HepG2 (cell line): ENCODE measurements at regions not wholly inside any gene's neighbourhood (a gene's known extent, or its start where the extent isn't known, plus 50 kb on each side); places are given as distances from the start of the nearest gene placed in this dataset.

Source experiments
- ATAC-seq: fragments of 200-7000 bp; cut with Tn5 transposase; 3 replicates; pipeline ENCODE4 v1.9.1; 2020; ENCODE audit warnings: mild to moderate bottlenecking, moderate library complexity
- BruUV-seq: library from RNA; stranded (reverse); fragments of 400-500 nt; replicated peaks from 2 replicates; lab custom pipeline; 2021; lab: Mats Ljungman, UMichigan
- CTCF ChIA-PET: fragments of 300-600 bp; formaldehyde crosslinking; extraction: SDS; loops from one replicate; lab custom pipeline; 2021; ENCODE audit warnings: low total read pairs, inconsistent platforms, low intra/inter-chr PET ratio; lab: Yijun Ruan, JAX
- POLR2A ChIA-PET: fragments of 350-600 bp; sonication (Branson Sonifier 250); formaldehyde crosslinking; loops from one replicate; lab custom pipeline; 2020; ENCODE audit warnings: antibody characterized with exemption, inconsistent platforms; lab: Yijun Ruan, JAX
- DNase-seq: peaks from one replicate; pipeline ENCODE4 v3.0.0-alpha.2; 2015; ENCODE audit warnings: low spot score
- FAIRE-seq: peaks from 3 replicates; lab custom pipeline; 2011; peaks lifted over from hg19 to GRCh38; lab: Jason Lieb, UNC
- H2AFZ ChIP-seq: one replicate; pipeline ENCODE4 v1.6.1; 2011; ENCODE audit warnings: low read length, inconsistent platforms
- H3K27ac ChIP-seq: fragments of 300-600 bp; 3 replicates; pipeline ENCODE4 v1.8.0; 2011; ENCODE audit warnings: mixed run types, mild to moderate bottlenecking, mixed read lengths, low read length, inconsistent platforms; ENCODE audit not compliant: insufficient read depth; ENCODE audit errors: extremely low read length
- H3K27me3 ChIP-seq, 2 experiments: fragments of 200-600 bp in 1 of 2; 2 replicates in 1 of 2; 3 replicates in 1 of 2; pipeline versions ENCODE4 v1.6.0 to v1.8.0; 2011; ENCODE audit warnings: low read length in 2 of 2, mild to moderate bottlenecking in 2 of 2, moderate library complexity in 2 of 2, inconsistent platforms in 1 of 2; ENCODE audit not compliant: insufficient read depth in 2 of 2, control insufficient read depth in 1 of 2
- H3K36me3 ChIP-seq, 2 experiments: fragments of 200-600 bp in 1 of 2; replicated peaks in 1 of 2; 2 replicates in 1 of 2; 3 replicates in 1 of 2; pipeline versions ENCODE4 v1.5.1 to v1.8.0; 2011; ENCODE audit warnings: low read length in 2 of 2, inconsistent platforms in 1 of 2; ENCODE audit not compliant: insufficient read depth in 2 of 2, control insufficient read depth in 1 of 2
- H3K4me1 ChIP-seq: 2 replicates; pipeline ENCODE4 v1.5.1; 2012; ENCODE audit warnings: low read length, inconsistent platforms; ENCODE audit not compliant: insufficient read depth
- H3K4me2 ChIP-seq: 2 replicates; pipeline ENCODE4 v1.6.0; 2011; ENCODE audit warnings: low read depth, low read length, inconsistent platforms
- H3K4me3 ChIP-seq, 3 experiments: fragments of 200-600 bp in 1 of 3; sonication (generic), shearing (Covaris generic) in 1 of 3; replicated peaks in 1 of 3; 2 replicates each; pipeline ENCODE4 v1.5.1; 2011 to 2016; ENCODE audit warnings: low read length in 3 of 3, inconsistent platforms in 2 of 3, low read depth in 2 of 3, mild to moderate bottlenecking in 2 of 3, control low read depth in 1 of 3, mixed read lengths in 1 of 3; ENCODE audit not compliant: insufficient read depth in 1 of 3
- H3K79me2 ChIP-seq: one replicate; pipeline ENCODE4 v1.6.1; 2011; ENCODE audit warnings: low read length, inconsistent platforms; ENCODE audit not compliant: insufficient read depth
- H3K9ac ChIP-seq: 2 replicates; pipeline ENCODE4 v1.6.0; 2011; ENCODE audit warnings: mild to moderate bottlenecking, low read depth, low read length, inconsistent platforms; ENCODE audit not compliant: insufficient read depth
- H3K9me3 ChIP-seq: 2 replicates; pipeline ENCODE4 v1.5.1; 2012; ENCODE audit warnings: mild to moderate bottlenecking, low read length
- H4K20me1 ChIP-seq: 2 replicates; pipeline ENCODE4 v1.6.0; 2011; ENCODE audit warnings: inconsistent platforms, mild to moderate bottlenecking, low read length, moderate library complexity; ENCODE audit not compliant: insufficient read depth
- CBFB ChIP-seq: sonication (generic); formaldehyde crosslinking; IDR thresholded peaks from 2 replicates; pipeline ENCODE4 v1.4.0; 2020; ENCODE audit warnings: missing genetic modification reagents
- EED ChIP-seq: sonication (generic); formaldehyde crosslinking; IDR thresholded peaks from 2 replicates; pipeline ENCODE4 v1.5.0; 2020; ENCODE audit warnings: mild to moderate bottlenecking, missing genetic modification reagents
- ELF1 ChIP-seq: sonication (generic); formaldehyde crosslinking; IDR thresholded peaks from 2 replicates; pipeline ENCODE4 v1.4.0; 2020; ENCODE audit warnings: missing genetic modification reagents
- EP300 ChIP-seq, 3 experiments: sonication (generic) in 1 of 3; formaldehyde crosslinking in 1 of 3; IDR thresholded peaks; 2 replicates each; pipeline versions ENCODE4 v1.5.1 to v1.6.1; 2011 to 2020; ENCODE audit warnings: low read depth in 2 of 3, low read length in 2 of 3, borderline replicate concordance in 1 of 3, improper control_type of control experiment in 1 of 3, mild to moderate bottlenecking in 1 of 3, missing genetic modification reagents in 1 of 3, moderate library complexity in 1 of 3
- FOXA1 ChIP-seq, 2 experiments: fragments of 450-650 bp in 1 of 2; sonication (generic) in 1 of 2; formaldehyde crosslinking in 1 of 2; IDR thresholded peaks; 2 replicates each; pipeline versions ENCODE4 v1.4.0 to v1.6.1; 2016 to 2020; ENCODE audit warnings: missing genetic modification reagents in 1 of 2
- MZF1 ChIP-seq: sonication (generic); formaldehyde crosslinking; IDR thresholded peaks from 2 replicates; pipeline ENCODE4 v1.8.1; 2023; ENCODE audit warnings: mild to moderate bottlenecking, missing genetic modification reagents, borderline replicate concordance
- PAWR ChIP-seq: sonication (generic); formaldehyde crosslinking; IDR thresholded peaks from 2 replicates; pipeline ENCODE4 v1.4.0; 2020; ENCODE audit warnings: missing genetic modification reagents, mild to moderate bottlenecking, borderline replicate concordance
- SIN3B ChIP-seq: fragments of 150-350 bp; IDR thresholded peaks from 2 replicates; pipeline ENCODE4 v1.6.1; 2014; ENCODE audit warnings: low read length
- TBX2 ChIP-seq: sonication (generic); formaldehyde crosslinking; IDR thresholded peaks from 2 replicates; pipeline ENCODE4 v1.5.0; 2020; ENCODE audit warnings: missing genetic modification reagents, mild to moderate bottlenecking, borderline replicate concordance
- ZNF225 ChIP-seq: sonication (generic); formaldehyde crosslinking; IDR thresholded peaks from 2 replicates; pipeline ENCODE4 v1.4.0; 2020; ENCODE audit warnings: mild to moderate bottlenecking, missing genetic modification reagents
- ZNF564 ChIP-seq: sonication (generic); formaldehyde crosslinking; IDR thresholded peaks from 2 replicates; pipeline ENCODE4 v1.8.1; 2023; ENCODE audit warnings: mild to moderate bottlenecking, missing genetic modification reagents
- ZSCAN20 ChIP-seq: sonication (generic); formaldehyde crosslinking; IDR thresholded peaks from 2 replicates; pipeline ENCODE4 v1.4.0; 2020; ENCODE audit warnings: missing genetic modification reagents, mild to moderate bottlenecking, borderline replicate concordance
- WGBS: methylation state at CpG from one replicate; pipeline ENCODE4 v1.1.6; 2017; ENCODE audit warnings: low lambda C conversion rate; 5-methylcytosine and 5-hydroxymethylcytosine counted together
- in situ Hi-C: cut with HindIII; loops from 2 replicates; pipeline ENCODE4 v1.10.0; 2017; ENCODE audit warnings: low pct_unique_long_range_greater_than_20kb; ENCODE audit not compliant: extremely low pct_ligation_motif_present
- intact Hi-C: fragments of 100-400 bp; cut with micrococcal nuclease; formaldehyde crosslinking; loops from one replicate; pipeline ENCODE4 v1.10.0; 2022; ENCODE audit not compliant: unreplicated experiment
- TF ChIP-seq, protein P1 (sequence below): sonication (generic); formaldehyde crosslinking; IDR thresholded peaks from 2 replicates; pipeline ENCODE4 v1.5.0; 2020; ENCODE audit warnings: mild to moderate bottlenecking, low read depth, missing genetic modification reagents, borderline replicate concordance
- TF ChIP-seq, protein P2 (sequence below): sonication (generic); formaldehyde crosslinking; IDR thresholded peaks from 2 replicates; pipeline ENCODE4 v1.5.0; 2020; ENCODE audit warnings: missing genetic modification reagents, mild to moderate bottlenecking, borderline replicate concordance
- TF ChIP-seq, protein P3 (sequence below): sonication (generic); formaldehyde crosslinking; IDR thresholded peaks from 2 replicates; pipeline ENCODE4 v1.9.0; 2021; ENCODE audit warnings: mild to moderate bottlenecking, missing genetic modification reagents
- TF ChIP-seq, protein P4 (sequence below): sonication (generic); formaldehyde crosslinking; IDR thresholded peaks from 2 replicates; pipeline ENCODE4 v1.4.0; 2020; ENCODE audit warnings: missing genetic modification reagents
- TF ChIP-seq, protein P5 (sequence below): sonication (generic); formaldehyde crosslinking; IDR thresholded peaks from 2 replicates; pipeline ENCODE4 v1.4.0; 2020; ENCODE audit warnings: missing genetic modification reagents

DNA sequence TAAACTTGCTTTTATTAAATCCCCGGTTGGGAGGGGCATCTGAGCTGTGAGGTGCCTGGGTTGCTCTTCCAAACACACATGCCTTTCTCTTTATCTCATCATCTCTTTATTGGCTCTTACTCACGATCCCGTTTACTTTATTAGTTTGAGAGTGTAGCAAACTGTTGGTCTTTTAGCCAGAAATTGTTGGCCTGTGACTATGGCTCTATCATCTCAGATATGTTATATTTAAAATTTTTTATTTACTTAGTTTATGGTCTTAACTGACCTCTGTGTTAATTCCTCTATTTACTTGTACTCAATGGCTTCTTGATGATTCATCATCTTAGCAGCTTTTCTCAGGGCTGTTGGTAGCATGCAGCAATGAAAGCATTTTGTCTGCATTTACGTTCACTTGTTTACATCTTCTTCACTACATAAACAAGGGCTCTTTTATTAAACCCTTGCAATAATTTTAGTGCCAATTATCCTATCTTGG is 408.4 kb downstream of the HRH4 start:
- no TSS peak for BruUV-seq
- no peak overlapping the region for H3K9ac ChIP-seq
- ATAC-seq (no peak), FAIRE-seq (no peak), DNase-seq (no peak)
- intact Hi-C loops (no loop called here), in situ Hi-C loops (no loop called here)
- ChIA-PET POLR2A (no interaction called here), CTCF (no interaction called here)
- no peak overlapping the region for H3K4me3 ChIP-seq
- no peak overlapping the region for H3K27ac ChIP-seq
- H3K79me2 ChIP-seq, result no peaks in the 10 kb centered on the region
- no peaks in the 10 kb centered on the region for H3K4me1 ChIP-seq
- no peaks in the 10 kb centered on the region for H4K20me1 ChIP-seq
- H3K27me3 ChIP-seq, result no peaks in the 10 kb centered on the region
- no peaks in the 10 kb centered on the region for H3K9me3 ChIP-seq
- no peaks in the 10 kb centered on the region for H3K36me3 ChIP-seq
- H3K4me2 ChIP-seq, result no peak overlapping the region
- no peak overlapping the region for H2AFZ ChIP-seq
- 3% methylated on average over 4 of the region's 4 CpGs for WGBS
- TF ChIP-seq, protein P1, sequence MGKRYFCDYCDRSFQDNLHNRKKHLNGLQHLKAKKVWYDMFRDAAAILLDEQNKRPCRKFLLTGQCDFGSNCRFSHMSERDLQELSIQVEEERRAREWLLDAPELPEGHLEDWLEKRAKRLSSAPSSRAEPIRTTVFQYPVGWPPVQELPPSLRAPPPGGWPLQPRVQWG (CRISPR knock-in tag), result no peak
- TF ChIP-seq, protein P2, sequence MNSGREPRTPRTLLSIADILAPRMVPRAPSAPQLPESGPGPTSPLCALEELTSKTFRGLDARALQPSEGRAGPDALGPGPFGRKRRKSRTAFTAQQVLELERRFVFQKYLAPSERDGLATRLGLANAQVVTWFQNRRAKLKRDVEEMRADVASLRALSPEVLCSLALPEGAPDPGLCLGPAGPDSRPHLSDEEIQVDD (CRISPR knock-in tag), result no peak
- TF ChIP-seq ZNF225 (CRISPR knock-in tag) (no peak), FOXA1 (IDR thresholded peaks at IDR 0.05) (no peak), FOXA1 (CRISPR knock-in tag; IDR thresholded peaks at IDR 0.05) (no peak), CBFB (CRISPR knock-in tag) (no peak), PAWR (CRISPR knock-in tag) (no peak), ZNF564 (CRISPR knock-in tag) (no peak), EP300 (IDR thresholded peaks at IDR 0.05; ENCODE audit: low read depth in 2 of 2, low read length in 2 of 2) (no peak), EP300 (CRISPR knock-in tag; IDR thresholded peaks at IDR 0.05; ENCODE audit: borderline replicate concordance) (no peak), ELF1 (CRISPR knock-in tag) (no peak), MZF1 (CRISPR knock-in tag) (no peak), SIN3B (no peak), ZSCAN20 (CRISPR knock-in tag) (no peak), EED (CRISPR knock-in tag) (no peak), TBX2 (CRISPR knock-in tag) (no peak)
- TF ChIP-seq, protein P3, sequence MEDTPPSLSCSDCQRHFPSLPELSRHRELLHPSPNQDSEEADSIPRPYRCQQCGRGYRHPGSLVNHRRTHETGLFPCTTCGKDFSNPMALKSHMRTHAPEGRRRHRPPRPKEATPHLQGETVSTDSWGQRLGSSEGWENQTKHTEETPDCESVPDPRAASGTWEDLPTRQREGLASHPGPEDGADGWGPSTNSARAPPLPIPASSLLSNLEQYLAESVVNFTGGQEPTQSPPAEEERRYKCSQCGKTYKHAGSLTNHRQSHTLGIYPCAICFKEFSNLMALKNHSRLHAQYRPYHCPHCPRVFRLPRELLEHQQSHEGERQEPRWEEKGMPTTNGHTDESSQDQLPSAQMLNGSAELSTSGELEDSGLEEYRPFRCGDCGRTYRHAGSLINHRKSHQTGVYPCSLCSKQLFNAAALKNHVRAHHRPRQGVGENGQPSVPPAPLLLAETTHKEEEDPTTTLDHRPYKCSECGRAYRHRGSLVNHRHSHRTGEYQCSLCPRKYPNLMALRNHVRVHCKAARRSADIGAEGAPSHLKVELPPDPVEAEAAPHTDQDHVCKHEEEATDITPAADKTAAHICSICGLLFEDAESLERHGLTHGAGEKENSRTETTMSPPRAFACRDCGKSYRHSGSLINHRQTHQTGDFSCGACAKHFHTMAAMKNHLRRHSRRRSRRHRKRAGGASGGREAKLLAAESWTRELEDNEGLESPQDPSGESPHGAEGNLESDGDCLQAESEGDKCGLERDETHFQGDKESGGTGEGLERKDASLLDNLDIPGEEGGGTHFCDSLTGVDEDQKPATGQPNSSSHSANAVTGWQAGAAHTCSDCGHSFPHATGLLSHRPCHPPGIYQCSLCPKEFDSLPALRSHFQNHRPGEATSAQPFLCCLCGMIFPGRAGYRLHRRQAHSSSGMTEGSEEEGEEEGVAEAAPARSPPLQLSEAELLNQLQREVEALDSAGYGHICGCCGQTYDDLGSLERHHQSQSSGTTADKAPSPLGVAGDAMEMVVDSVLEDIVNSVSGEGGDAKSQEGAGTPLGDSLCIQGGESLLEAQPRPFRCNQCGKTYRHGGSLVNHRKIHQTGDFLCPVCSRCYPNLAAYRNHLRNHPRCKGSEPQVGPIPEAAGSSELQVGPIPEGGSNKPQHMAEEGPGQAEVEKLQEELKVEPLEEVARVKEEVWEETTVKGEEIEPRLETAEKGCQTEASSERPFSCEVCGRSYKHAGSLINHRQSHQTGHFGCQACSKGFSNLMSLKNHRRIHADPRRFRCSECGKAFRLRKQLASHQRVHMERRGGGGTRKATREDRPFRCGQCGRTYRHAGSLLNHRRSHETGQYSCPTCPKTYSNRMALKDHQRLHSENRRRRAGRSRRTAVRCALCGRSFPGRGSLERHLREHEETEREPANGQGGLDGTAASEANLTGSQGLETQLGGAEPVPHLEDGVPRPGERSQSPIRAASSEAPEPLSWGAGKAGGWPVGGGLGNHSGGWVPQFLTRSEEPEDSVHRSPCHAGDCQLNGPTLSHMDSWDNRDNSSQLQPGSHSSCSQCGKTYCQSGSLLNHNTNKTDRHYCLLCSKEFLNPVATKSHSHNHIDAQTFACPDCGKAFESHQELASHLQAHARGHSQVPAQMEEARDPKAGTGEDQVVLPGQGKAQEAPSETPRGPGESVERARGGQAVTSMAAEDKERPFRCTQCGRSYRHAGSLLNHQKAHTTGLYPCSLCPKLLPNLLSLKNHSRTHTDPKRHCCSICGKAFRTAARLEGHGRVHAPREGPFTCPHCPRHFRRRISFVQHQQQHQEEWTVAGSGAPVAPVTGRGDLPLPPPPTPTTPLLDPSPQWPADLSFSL (CRISPR knock-in tag), result no peak
- TF ChIP-seq, protein P4, sequence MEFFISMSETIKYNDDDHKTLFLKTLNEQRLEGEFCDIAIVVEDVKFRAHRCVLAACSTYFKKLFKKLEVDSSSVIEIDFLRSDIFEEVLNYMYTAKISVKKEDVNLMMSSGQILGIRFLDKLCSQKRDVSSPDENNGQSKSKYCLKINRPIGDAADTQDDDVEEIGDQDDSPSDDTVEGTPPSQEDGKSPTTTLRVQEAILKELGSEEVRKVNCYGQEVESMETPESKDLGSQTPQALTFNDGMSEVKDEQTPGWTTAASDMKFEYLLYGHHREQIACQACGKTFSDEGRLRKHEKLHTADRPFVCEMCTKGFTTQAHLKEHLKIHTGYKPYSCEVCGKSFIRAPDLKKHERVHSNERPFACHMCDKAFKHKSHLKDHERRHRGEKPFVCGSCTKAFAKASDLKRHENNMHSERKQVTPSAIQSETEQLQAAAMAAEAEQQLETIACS, result no peak
- TF ChIP-seq, protein P5, sequence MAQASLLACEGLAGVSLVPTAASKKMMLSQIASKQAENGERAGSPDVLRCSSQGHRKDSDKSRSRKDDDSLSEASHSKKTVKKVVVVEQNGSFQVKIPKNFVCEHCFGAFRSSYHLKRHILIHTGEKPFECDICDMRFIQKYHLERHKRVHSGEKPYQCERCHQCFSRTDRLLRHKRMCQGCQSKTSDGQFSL (CRISPR knock-in tag), result no peak
